SU-DHL-6 (cell line): ENCODE measurements at regions not wholly inside any gene's neighbourhood (a gene's known extent, or its start where the extent isn't known, plus 50 kb on each side); places are given as distances from the start of the nearest gene placed in this dataset.

Experiments used
- H2AFZ ChIP-seq: fragments of 200-600 bp; sonication (generic); 2 replicates; pipeline ENCODE4 v1.6.1; 2014; ENCODE audit warnings: low read depth, mild to moderate bottlenecking, moderate library complexity, mixed read lengths, antibody characterized with exemption, low read length; ENCODE audit not compliant: severe bottlenecking
- H3F3A ChIP-seq: fragments of 200-600 bp; shearing (Covaris generic); 2 replicates; pipeline ENCODE4 v1.6.0; 2016; ENCODE audit warnings: antibody characterized with exemption, mild to moderate bottlenecking; ENCODE audit not compliant: insufficient read depth
- H3K27ac ChIP-seq: fragments of 200-600 bp; sonication (generic); 2 replicates; pipeline ENCODE4 v1.5.1; 2016; ENCODE audit warnings: low read depth, mild to moderate bottlenecking, low read length, moderate library complexity, mixed read lengths
- H3K27me3 ChIP-seq: fragments of 200-600 bp; sonication (generic), shearing (Covaris generic); 2 replicates; pipeline ENCODE4 v1.6.0; 2014; ENCODE audit warnings: mild to moderate bottlenecking, low read length
- H3K36me3 ChIP-seq: fragments of 200-600 bp; sonication (generic); 2 replicates; pipeline ENCODE4 v1.6.1; 2014; ENCODE audit warnings: mild to moderate bottlenecking, low read length, mixed read lengths
- H3K4me2 ChIP-seq: fragments of 300-600, 200-600 bp; shearing (Covaris generic), sonication (generic); 2 replicates; pipeline ENCODE4 v1.6.0; 2014; ENCODE audit warnings: low read length, low read depth, mild to moderate bottlenecking; ENCODE audit not compliant: poor library complexity, severe bottlenecking
- H3K4me3 ChIP-seq: fragments of 200-600 bp; sonication (generic); 2 replicates; pipeline ENCODE4 v1.5.1; 2014; ENCODE audit warnings: antibody characterized with exemption, low read length, mild to moderate bottlenecking, mixed read lengths; ENCODE audit not compliant: insufficient read depth, poor library complexity, severe bottlenecking
- H3K79me2 ChIP-seq: fragments of 200-600 bp; sonication (generic); 2 replicates; pipeline ENCODE4 v1.6.1; 2014; ENCODE audit warnings: mild to moderate bottlenecking, low read length, moderate library complexity; ENCODE audit not compliant: insufficient read depth
- H3K9ac ChIP-seq: fragments of 200-600 bp; sonication (generic); 2 replicates; pipeline ENCODE4 v1.7.0; 2014; ENCODE audit warnings: mild to moderate bottlenecking, low read length
- H3K9me2 ChIP-seq: fragments of 200-600 bp; sonication (generic); replicated peaks from 2 replicates; pipeline ENCODE4 v1.6.1; 2014; ENCODE audit warnings: low read length; ENCODE audit not compliant: insufficient read depth
- H3K9me3 ChIP-seq: fragments of 200-600 bp; sonication (generic); 2 replicates; pipeline ENCODE4 v1.6.1; 2014; ENCODE audit warnings: low read length, mixed read lengths; ENCODE audit not compliant: insufficient read depth
- H4K20me1 ChIP-seq: fragments of 200-600 bp; sonication (generic); 2 replicates; pipeline ENCODE4 v1.6.1; 2014; ENCODE audit warnings: low read depth, mild to moderate bottlenecking, antibody characterized with exemption, low read length, moderate library complexity, mixed read lengths
- EZH2phosphoT487 ChIP-seq: fragments of 200-600 bp; sonication (generic), shearing (Covaris generic); conservative IDR thresholded peaks from 2 replicates; pipeline ENCODE4 v1.6.1; 2018; ENCODE audit warnings: mild to moderate bottlenecking, antibody characterized with exemption, low read length, moderate library complexity, mixed read lengths
- TF ChIP-seq, protein P1 (sequence below): fragments of 200-600 bp; sonication (generic); IDR thresholded peaks from one replicate; pipeline ENCODE4 v1.5.1; 2017; ENCODE audit warnings: antibody characterized with exemption, mild to moderate bottlenecking, low read length, moderate library complexity; ENCODE audit not compliant: insufficient read depth, poor library complexity, severe bottlenecking

DNA sequence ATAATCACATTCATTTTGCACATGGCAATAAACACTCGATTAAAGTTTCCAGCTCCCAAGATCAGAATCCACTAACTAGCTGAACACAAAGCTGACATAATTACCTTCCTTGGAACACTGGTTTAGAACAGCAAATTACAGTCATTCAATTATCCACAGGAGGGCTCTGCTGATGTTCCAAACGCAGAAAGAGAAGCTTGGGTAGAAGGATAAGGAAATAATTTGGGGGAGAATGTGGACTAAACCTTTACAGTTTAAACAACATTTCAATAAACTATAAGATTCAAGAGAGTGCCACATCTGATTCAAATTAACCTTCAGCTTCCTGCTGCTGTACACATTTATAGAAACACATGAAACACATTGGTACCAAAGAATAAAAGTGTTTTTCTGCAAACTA is 67.8 kb upstream of the ARL4C start:
- H3K9ac ChIP-seq, result no peak overlapping the region
- H3K27ac ChIP-seq, result no peak overlapping the region
- H3K27me3 ChIP-seq, result no peaks in the 10 kb centered on the region
- H3K9me3 ChIP-seq, result no peaks in the 10 kb centered on the region
- H4K20me1 ChIP-seq, result no peaks in the 10 kb centered on the region
- no peak overlapping the region for H2AFZ ChIP-seq
- no peak overlapping the region for H3K4me2 ChIP-seq
- no peak overlapping the region for H3K4me3 ChIP-seq
- no peaks in the 10 kb centered on the region for H3K36me3 ChIP-seq
- H3F3A ChIP-seq, result no peaks in the 10 kb centered on the region
- H3K9me2 ChIP-seq, result no peaks in the 10 kb centered on the region
- H3K79me2 ChIP-seq, result no peaks in the 10 kb centered on the region
- TF ChIP-seq, protein P1, sequence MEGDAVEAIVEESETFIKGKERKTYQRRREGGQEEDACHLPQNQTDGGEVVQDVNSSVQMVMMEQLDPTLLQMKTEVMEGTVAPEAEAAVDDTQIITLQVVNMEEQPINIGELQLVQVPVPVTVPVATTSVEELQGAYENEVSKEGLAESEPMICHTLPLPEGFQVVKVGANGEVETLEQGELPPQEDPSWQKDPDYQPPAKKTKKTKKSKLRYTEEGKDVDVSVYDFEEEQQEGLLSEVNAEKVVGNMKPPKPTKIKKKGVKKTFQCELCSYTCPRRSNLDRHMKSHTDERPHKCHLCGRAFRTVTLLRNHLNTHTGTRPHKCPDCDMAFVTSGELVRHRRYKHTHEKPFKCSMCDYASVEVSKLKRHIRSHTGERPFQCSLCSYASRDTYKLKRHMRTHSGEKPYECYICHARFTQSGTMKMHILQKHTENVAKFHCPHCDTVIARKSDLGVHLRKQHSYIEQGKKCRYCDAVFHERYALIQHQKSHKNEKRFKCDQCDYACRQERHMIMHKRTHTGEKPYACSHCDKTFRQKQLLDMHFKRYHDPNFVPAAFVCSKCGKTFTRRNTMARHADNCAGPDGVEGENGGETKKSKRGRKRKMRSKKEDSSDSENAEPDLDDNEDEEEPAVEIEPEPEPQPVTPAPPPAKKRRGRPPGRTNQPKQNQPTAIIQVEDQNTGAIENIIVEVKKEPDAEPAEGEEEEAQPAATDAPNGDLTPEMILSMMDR, result no peak
- TF ChIP-seq EZH2phosphoT487, result no peak

DNA sequence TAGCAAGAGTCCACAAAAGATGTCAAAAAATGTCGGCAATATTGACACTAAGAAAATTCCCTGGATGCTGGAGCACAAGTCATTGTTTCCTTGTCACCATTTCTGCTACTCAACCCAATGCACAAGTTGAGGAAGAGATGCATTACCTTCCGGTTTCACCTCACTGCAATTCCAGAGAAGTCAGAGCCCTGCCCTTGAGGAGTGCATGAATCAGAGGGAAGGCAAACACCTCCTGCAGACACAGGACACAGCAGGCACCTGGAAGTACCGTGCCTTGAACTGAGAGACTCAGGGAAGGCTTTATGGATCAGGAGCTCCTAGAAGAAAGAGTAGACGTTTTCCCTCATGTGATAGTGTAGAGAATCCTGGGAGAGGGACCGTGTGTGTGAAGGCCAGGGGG is 62.7 kb upstream of the ARL4C start:
- Histone ChIP-seq H3K27ac (no peak overlapping the region), H3K36me3 (no peaks in the 10 kb centered on the region), H3K9me2 (no peaks in the 10 kb centered on the region), H2AFZ (no peak overlapping the region), H3F3A (no peaks in the 10 kb centered on the region), H3K27me3 (no peaks in the 10 kb centered on the region), H3K9ac (no peak overlapping the region), H3K79me2 (no peaks in the 10 kb centered on the region), H4K20me1 (no peaks in the 10 kb centered on the region), H3K4me3 (no peak overlapping the region), H3K9me3 (no peaks in the 10 kb centered on the region), H3K4me2 (no peak overlapping the region)
- TF ChIP-seq, protein P1, result no peak
- TF ChIP-seq EZH2phosphoT487, result no peak

- Histone ChIP-seq H2AFZ (no peak overlapping the region), H4K20me1 (no peaks in the 10 kb centered on the region), H3K4me3 (no peak overlapping the region), H3K36me3 (no peaks in the 10 kb centered on the region), H3K27ac (no peak overlapping the region), H3K4me2 (no peak overlapping the region), H3F3A (no peaks in the 10 kb centered on the region), H3K9me3 (no peaks in the 10 kb centered on the region), H3K9ac (no peak overlapping the region), H3K27me3 (no peaks in the 10 kb centered on the region), H3K79me2 (no peaks in the 10 kb centered on the region), H3K9me2 (no peaks in the 10 kb centered on the region)
- no peak for TF ChIP-seq EZH2phosphoT487
- TF ChIP-seq, protein P1, result no peak
These were observed 61.8 kb upstream of the ARL4C start for GRCh38 chr2:234558642-234559041.
